ENCODE measurements at regions not wholly inside any gene's neighbourhood (a gene's known extent, or its start where the extent isn't known, plus 50 kb on each side); places are given as distances from the start of the nearest gene placed in this dataset.

GRCh38 chr9:30697958-30698357 lies 1686.5 kb upstream of the ACO1 start:
- TF ChIP-seq CTCF (IDR thresholded peaks at IDR 0.05): no peak
- TF ChIP-seq REST (IDR thresholded peaks at IDR 0.05; ENCODE audit: insufficient read depth in 1 of 2, low read depth in 2 of 2, low read length in 1 of 2): no peak
